Fibroblast of mammary gland (primary cell): ENCODE measurements at regions not wholly inside any gene's neighbourhood (a gene's known extent, or its start where the extent isn't known, plus 50 kb on each side); places are given as distances from the start of the nearest gene placed in this dataset.

Source experiments
- DNase-seq: peaks from one replicate; pipeline ENCODE4 v3.0.0-alpha.2; 2010; ENCODE audit warnings: low read depth
- H3K4me3 ChIP-seq: 2 replicates; pipeline ENCODE4 v1.5.1; 2011; ENCODE audit warnings: low read depth, mild to moderate bottlenecking, low read length, moderate library complexity; ENCODE audit not compliant: control insufficient read depth
- TF ChIP-seq, protein P1 (sequence below): conservative IDR thresholded peaks from 2 replicates; pipeline ENCODE4 v1.5.1; 2011; ENCODE audit warnings: low read depth, low read length, inconsistent platforms; ENCODE audit not compliant: control insufficient read depth, insufficient read depth

DNA sequence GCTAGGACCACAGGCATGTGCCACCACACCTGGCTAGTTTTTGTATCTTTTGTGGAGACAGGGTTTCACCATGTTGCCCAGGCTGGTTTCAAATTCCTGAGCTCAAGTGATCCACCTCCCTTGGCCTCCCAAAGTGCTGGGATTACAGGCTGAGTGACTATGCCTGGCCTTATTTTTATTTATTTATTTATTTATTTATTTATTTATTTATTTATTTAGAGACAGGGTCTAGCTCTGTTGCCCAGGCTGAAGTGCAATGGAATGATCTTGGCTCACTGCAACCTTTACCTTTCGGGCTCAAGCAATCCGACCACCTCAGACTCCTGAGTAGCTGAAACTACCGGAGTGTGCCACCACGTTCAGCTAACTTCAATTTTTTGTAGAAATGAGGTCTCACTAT lies 117.0 kb upstream of the MAX start:
- no peak for DNase-seq
- no peak overlapping the region for H3K4me3 ChIP-seq
- TF ChIP-seq, protein P1, sequence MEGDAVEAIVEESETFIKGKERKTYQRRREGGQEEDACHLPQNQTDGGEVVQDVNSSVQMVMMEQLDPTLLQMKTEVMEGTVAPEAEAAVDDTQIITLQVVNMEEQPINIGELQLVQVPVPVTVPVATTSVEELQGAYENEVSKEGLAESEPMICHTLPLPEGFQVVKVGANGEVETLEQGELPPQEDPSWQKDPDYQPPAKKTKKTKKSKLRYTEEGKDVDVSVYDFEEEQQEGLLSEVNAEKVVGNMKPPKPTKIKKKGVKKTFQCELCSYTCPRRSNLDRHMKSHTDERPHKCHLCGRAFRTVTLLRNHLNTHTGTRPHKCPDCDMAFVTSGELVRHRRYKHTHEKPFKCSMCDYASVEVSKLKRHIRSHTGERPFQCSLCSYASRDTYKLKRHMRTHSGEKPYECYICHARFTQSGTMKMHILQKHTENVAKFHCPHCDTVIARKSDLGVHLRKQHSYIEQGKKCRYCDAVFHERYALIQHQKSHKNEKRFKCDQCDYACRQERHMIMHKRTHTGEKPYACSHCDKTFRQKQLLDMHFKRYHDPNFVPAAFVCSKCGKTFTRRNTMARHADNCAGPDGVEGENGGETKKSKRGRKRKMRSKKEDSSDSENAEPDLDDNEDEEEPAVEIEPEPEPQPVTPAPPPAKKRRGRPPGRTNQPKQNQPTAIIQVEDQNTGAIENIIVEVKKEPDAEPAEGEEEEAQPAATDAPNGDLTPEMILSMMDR = no peak

DNA sequence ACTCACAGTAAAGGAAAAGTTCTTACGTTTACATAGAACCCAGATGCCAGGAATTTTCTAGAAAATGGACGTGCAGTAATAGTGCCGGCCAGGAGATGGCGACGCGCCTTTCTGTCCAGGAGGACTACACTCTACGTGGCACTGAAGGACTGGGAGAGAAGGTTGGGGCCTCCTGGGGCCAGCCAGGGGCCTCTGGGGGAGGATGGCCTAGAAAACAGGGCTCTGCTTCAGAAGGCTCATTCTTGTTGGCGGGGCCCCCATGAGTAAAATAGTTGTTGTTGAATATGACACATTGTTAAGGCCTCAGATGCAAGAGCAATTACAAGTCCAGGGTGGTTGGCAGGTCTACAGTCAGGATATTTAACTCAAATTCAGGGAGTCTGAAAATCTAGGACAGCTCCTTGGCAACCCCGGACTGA lies 120.1 kb upstream of the MAX start:
- H3K4me3 ChIP-seq = no peak overlapping the region
- TF ChIP-seq, protein P1 = peak; percentile 90
- DNase-seq = peak; percentile 78

DNA sequence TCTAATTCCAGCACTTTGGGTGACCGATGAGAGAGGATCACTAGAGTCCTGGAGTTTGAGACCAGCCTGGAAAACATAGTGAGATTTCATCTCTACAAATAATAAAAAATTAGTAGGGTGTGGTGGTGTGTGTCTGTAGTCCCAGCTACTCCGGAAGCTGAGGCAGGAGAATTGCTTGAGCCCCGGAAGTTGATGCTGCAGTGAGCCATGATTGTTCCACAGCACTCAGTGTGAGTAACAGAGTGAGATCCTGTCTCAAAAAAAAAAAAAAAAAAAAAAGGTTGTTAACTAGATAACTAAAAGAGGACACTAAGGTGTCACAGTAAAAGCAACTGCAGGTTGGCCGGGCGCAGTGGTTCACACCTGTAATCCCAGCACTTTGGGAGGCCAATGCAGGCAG lies 121.3 kb upstream of the MAX start:
- no peak overlapping the region for H3K4me3 ChIP-seq
- TF ChIP-seq, protein P1 = no peak
- no peak for DNase-seq

DNA sequence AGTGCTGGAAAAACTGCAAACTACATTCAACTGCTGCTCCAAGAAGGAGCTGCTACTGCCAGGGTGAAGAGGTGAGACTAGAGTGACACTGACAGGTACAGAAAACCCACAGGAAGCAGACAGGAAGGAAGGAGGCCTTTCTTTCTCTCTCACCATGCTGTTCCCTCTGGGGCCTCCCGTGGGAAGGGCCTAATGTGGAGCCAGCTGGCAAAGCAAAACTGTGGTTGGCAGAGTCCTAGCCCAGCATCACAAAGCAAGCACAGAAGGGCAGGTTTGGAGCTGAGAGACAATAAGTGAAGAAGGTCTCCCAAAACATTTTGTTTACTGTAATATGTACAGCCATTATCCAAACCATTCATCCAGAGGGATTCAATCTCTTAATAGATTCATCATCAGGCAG lies 122.5 kb upstream of the MAX start:
- no peak for DNase-seq
- H3K4me3 ChIP-seq = no peak overlapping the region
- TF ChIP-seq, protein P1 = no peak

DNA sequence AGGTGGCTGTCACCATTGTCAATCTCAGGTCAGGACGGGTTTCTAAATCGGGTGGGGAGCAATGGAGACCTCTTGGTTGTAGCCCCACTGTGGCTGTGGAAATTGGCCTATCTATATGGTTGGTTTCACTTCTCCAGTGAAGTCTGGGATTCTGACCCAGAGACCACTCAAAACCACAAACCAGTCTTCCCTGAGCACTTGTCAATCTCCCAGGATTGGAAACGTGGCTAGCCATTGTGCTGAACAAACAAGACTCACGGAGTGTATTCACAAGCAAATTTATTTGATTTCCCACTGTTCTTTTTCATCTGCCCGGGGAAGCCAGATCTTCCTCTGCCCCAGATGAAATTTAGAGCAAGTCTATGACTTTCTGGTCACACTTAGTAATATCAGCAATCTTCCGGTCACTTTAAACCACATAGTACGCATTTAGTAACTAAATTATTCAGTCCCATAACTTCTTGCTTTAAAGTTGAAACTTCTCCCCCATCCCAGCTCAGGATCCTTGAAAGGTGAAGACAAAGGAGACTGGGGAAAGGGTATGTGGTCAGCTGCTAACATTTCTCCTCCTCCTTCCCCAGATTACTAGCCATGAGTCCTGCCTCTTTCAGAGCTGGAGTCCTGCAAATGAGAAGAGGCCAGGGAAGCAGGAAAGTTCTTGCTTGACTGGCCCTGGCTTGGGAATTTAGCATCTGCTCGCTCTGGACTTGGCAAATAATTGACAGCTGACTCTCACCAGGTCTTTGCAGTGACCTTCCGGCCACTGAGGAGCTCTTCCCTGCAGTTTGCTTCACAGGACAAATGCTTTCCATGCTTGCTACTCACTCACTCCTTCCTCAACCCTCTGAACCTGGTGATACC lies 123.2 kb upstream of the MAX start:
- DNase-seq = no peak
- TF ChIP-seq, protein P1 = no peak

DNA sequence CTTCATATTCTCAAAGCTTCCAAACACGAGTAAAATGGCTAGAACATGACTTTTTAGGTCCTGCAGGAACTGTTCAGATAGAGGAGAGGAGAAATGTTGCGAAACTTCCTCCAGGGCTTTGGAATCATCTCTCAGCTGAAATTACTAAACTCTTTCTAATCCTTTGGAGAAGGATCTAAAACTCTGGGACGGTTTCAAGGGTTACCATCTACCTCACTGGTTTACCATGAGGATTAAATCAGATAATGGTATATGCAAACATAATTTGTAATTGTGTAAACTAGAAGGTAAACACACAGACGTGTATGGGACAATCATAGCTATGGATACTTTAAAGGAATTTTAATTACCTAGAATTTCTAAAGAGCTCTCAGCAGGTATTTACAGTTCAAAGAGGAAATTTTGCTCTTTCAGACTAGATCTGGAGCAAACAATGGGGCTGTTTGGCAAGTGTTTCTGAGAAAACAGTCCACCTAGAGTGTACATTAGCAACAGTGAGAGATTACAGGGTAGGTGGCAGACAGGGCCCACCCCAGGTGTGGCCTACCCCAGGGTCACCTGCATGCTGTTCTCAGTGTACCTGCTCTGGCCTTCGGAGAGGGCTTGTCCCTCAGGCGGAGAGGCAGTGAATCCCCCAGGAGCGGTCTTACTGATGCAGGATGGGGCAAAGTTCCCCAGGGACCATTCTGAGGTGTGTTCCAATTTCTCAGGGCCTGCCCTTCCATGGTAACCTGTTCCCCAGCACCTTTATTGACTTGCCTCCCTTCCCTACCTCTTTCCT lies 124.7 kb upstream of the MAX start:
- peak; percentile 73 for DNase-seq
- TF ChIP-seq, protein P1 = no peak

More for the DNA sequence above, 123.2 kb upstream of the MAX start:
- no peak overlapping the region for H3K4me3 ChIP-seq

More for the DNA sequence above, 124.7 kb upstream of the MAX start:
- H3K4me3 ChIP-seq = no peak overlapping the region
